A673 (cell line): ENCODE measurements at regions not wholly inside any gene's neighbourhood (a gene's known extent, or its start where the extent isn't known, plus 50 kb on each side); places are given as distances from the start of the nearest gene placed in this dataset.

ENCODE experiments used
- BruUV-seq: library from RNA; stranded (reverse); fragments of 400-500 nt; replicated peaks from 2 replicates; lab custom pipeline; 2021; lab: Mats Ljungman, UMichigan
- CTCF ChIA-PET: fragments of 300-600 bp; sonication (Branson Sonifier 250); formaldehyde crosslinking; loops from one replicate; lab custom pipeline; 2022; ENCODE audit warnings: antibody characterized with exemption; lab: Charles Lee
- POLR2A ChIA-PET: fragments of 300-600 bp; sonication (Branson Sonifier 250); formaldehyde crosslinking; loops from one replicate; lab custom pipeline; 2022; ENCODE audit warnings: antibody characterized with exemption; ENCODE audit not compliant: low non-redundant PET; lab: Charles Lee
- DNase-seq: peaks from one replicate; pipeline ENCODE4 v3.0.0-alpha.2; 2015; ENCODE audit warnings: low spot score
- H3K27ac ChIP-seq: fragments of 200-600 bp; sonication (generic); 2 replicates; pipeline ENCODE4 v1.5.1; 2016; ENCODE audit warnings: mixed run types, low read depth, mild to moderate bottlenecking, mixed read lengths, antibody characterized with exemption, low read length; ENCODE audit not compliant: poor library complexity, severe bottlenecking
- H3K27me3 ChIP-seq: fragments of 200-600 bp; sonication (generic); replicated peaks from 2 replicates; pipeline ENCODE4 v1.6.1; 2017; ENCODE audit warnings: mixed run types, low read depth, mild to moderate bottlenecking, mixed read lengths, antibody characterized with exemption, low read length; ENCODE audit not compliant: insufficient read depth, poor library complexity
- H3K36me3 ChIP-seq: fragments of 200-600 bp; sonication (generic); 2 replicates; pipeline ENCODE4 v1.6.1; 2016; ENCODE audit warnings: mixed run types, mild to moderate bottlenecking, mixed read lengths, antibody characterized with exemption, low read length; ENCODE audit not compliant: insufficient read depth, poor library complexity, severe bottlenecking
- H3K4me1 ChIP-seq: fragments of 200-600 bp; sonication (generic); 2 replicates; pipeline ENCODE4 v1.6.1; 2017; ENCODE audit warnings: mixed run types, mild to moderate bottlenecking, mixed read lengths, antibody characterized with exemption, low read length; ENCODE audit not compliant: insufficient read depth, poor library complexity, severe bottlenecking
- H3K4me3 ChIP-seq: fragments of 200-600 bp; sonication (generic); 2 replicates; pipeline ENCODE4 v1.5.1; 2016; ENCODE audit warnings: low read depth, mixed run types, mild to moderate bottlenecking, mixed read lengths, low read length; ENCODE audit not compliant: poor library complexity, severe bottlenecking
- H3K9me3 ChIP-seq: fragments of 200-600 bp; sonication (generic); 2 replicates; pipeline ENCODE4 v1.6.1; 2016; ENCODE audit warnings: mixed run types, low read depth, mild to moderate bottlenecking, mixed read lengths, antibody characterized with exemption, low read length; ENCODE audit not compliant: poor library complexity, severe bottlenecking
- EZH2 ChIP-seq: fragments of 200-600 bp; sonication (generic); IDR thresholded peaks from 2 replicates; pipeline ENCODE4 v1.6.1; 2017; ENCODE audit warnings: borderline replicate concordance, low read depth, mild to moderate bottlenecking, mixed read lengths, antibody characterized with exemption, low read length; ENCODE audit not compliant: poor library complexity, severe bottlenecking
- intact Hi-C: fragments of 100-400 bp; cut with micrococcal nuclease; formaldehyde crosslinking; loops from one replicate; pipeline ENCODE4 v1.10.0; 2022; ENCODE audit not compliant: unreplicated experiment
- TF ChIP-seq, protein P1 (sequence below): fragments of 300-800, 200-600 bp; sonication (generic); conservative IDR thresholded peaks from 2 replicates; pipeline ENCODE4 v1.5.1; 2017; ENCODE audit warnings: low read depth, mild to moderate bottlenecking, antibody characterized with exemption, low read length, moderate library complexity, mixed read lengths

GRCh38 chr7:124295289-124295688, 262.4 kb upstream of the TMEM229A start:
- H3K4me1 ChIP-seq, result no peaks in the 10 kb centered on the region
- no TSS peak for BruUV-seq
- CTCF ChIA-PET, result no interaction called here
- no peak overlapping the region for H3K27ac ChIP-seq
- intact Hi-C loops, result no loop called here
- H3K27me3 ChIP-seq, result no peaks in the 10 kb centered on the region
- H3K9me3 ChIP-seq, result no peaks in the 10 kb centered on the region
- no peaks in the 10 kb centered on the region for H3K36me3 ChIP-seq
- H3K4me3 ChIP-seq, result no peak overlapping the region
- TF ChIP-seq, protein P1, sequence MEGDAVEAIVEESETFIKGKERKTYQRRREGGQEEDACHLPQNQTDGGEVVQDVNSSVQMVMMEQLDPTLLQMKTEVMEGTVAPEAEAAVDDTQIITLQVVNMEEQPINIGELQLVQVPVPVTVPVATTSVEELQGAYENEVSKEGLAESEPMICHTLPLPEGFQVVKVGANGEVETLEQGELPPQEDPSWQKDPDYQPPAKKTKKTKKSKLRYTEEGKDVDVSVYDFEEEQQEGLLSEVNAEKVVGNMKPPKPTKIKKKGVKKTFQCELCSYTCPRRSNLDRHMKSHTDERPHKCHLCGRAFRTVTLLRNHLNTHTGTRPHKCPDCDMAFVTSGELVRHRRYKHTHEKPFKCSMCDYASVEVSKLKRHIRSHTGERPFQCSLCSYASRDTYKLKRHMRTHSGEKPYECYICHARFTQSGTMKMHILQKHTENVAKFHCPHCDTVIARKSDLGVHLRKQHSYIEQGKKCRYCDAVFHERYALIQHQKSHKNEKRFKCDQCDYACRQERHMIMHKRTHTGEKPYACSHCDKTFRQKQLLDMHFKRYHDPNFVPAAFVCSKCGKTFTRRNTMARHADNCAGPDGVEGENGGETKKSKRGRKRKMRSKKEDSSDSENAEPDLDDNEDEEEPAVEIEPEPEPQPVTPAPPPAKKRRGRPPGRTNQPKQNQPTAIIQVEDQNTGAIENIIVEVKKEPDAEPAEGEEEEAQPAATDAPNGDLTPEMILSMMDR, result no peak
- TF ChIP-seq EZH2, result no peak
- POLR2A ChIA-PET, result no interaction called here
- no peak for DNase-seq

DNA sequence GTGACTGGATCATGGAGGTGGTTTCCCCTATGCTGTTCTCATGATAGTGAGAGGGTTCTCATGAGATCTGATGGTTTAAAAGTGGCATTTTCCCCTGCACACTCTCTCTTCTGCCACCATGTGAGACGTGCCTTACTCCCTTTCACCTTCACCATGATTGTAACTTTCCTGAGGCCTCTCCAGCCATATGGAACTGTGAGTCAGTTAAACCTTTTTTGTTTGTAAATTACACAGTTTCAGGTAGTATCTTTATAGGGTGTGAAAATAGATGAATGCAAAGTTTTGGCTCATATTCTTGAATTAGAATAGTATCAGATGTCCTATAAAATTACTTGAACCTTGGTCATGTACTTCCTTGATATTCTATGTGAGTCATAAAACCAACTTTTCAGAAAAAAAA, 252.1 kb upstream of the TMEM229A start:
- TF ChIP-seq, protein P1, result no peak
- DNase-seq, result no peak
- Histone ChIP-seq H3K4me3 (no peak overlapping the region), H3K27ac (no peak overlapping the region), H3K36me3 (no peaks in the 10 kb centered on the region), H3K4me1 (no peaks in the 10 kb centered on the region), H3K9me3 (no peaks in the 10 kb centered on the region), H3K27me3 (no peaks in the 10 kb centered on the region)
- BruUV-seq, result no TSS peak
- intact Hi-C loops, result no loop called here
- CTCF ChIA-PET, result no interaction called here
- POLR2A ChIA-PET, result no interaction called here

- no TSS peak for BruUV-seq
- no peaks in the 10 kb centered on the region for H3K9me3 ChIP-seq
- no peaks in the 10 kb centered on the region for H3K36me3 ChIP-seq
- no peaks in the 10 kb centered on the region for H3K27me3 ChIP-seq
- H3K4me3 ChIP-seq, result no peak overlapping the region
- POLR2A ChIA-PET, result no interaction called here
- CTCF ChIA-PET, result no interaction called here
- H3K27ac ChIP-seq, result no peak overlapping the region
- intact Hi-C loops, result no loop called here
- peak; percentile 58 for DNase-seq
- TF ChIP-seq, protein P1, result peak; percentile 72
- no peak for TF ChIP-seq EZH2
- no peaks in the 10 kb centered on the region for H3K4me1 ChIP-seq
These were observed 243.2 kb upstream of the TMEM229A start for GRCh38 chr7:124276005-124276622.
